Upper lobe of left lung (tissue), 6 donors: ENCODE measurements at regions not wholly inside any gene's neighbourhood (a gene's known extent, or its start where the extent isn't known, plus 50 kb on each side); places are given as distances from the start of the nearest gene placed in this dataset.
A peak's percentile ranks its signal among the peaks of the same experiment; 100 is the strongest.

ENCODE experiments used
- ATAC-seq, 2 donors: fragments of 200-7000 bp; cut with Tn5 transposase; one replicate each; pipeline ENCODE4 v1.9.1; 2022; ENCODE audit warnings: mild to moderate bottlenecking in 2 of 2, moderate library complexity in 2 of 2; ENCODE audit not compliant: low FRiP score in 2 of 2
- DNase-seq, 2 donors: peaks; one replicate each; pipeline ENCODE4 v3.0.0-alpha.2; 2019 to 2020
- H3K27ac ChIP-seq, 4 donors: fragments of 200-600 bp; sonication (generic); one replicate each; pipeline ENCODE4 v1.5.1; 2016 to 2019
- H3K27me3 ChIP-seq, 4 donors: fragments of 200-600 bp; sonication (generic); one replicate each; pipeline ENCODE4 v1.5.1; 2017 to 2019
- H3K36me3 ChIP-seq, 4 donors: fragments of 200-600 bp; sonication (generic); one replicate each; pipeline ENCODE4 v1.5.1; 2016 to 2019
- H3K4me1 ChIP-seq, 4 donors: fragments of 200-600 bp; sonication (generic); one replicate each; pipeline ENCODE4 v1.5.1; 2018 to 2019
- H3K4me3 ChIP-seq, 4 donors: fragments of 200-600 bp; sonication (generic); one replicate each; pipeline ENCODE4 v1.5.1; 2017 to 2019; ENCODE audit warnings: mild to moderate bottlenecking in 2 of 4, moderate library complexity in 1 of 4
- H3K9me3 ChIP-seq, 4 donors: fragments of 200-600 bp; sonication (generic); one replicate each; pipeline ENCODE4 v1.5.1; 2018 to 2019
- EP300 ChIP-seq, 4 donors: sonication (generic); formaldehyde crosslinking; IDR thresholded peaks; one replicate each; pipeline ENCODE4 v1.5.1; 2017; ENCODE audit warnings: antibody characterized with exemption in 4 of 4, control low read depth in 2 of 4
- POLR2A ChIP-seq, 4 donors: fragments of 450-650 bp; IDR thresholded peaks; one replicate each; pipeline ENCODE4 v1.5.1; 2016 to 2017; ENCODE audit warnings: antibody characterized with exemption in 4 of 4, mild to moderate bottlenecking in 2 of 4
- POLR2AphosphoS5 ChIP-seq, 2 donors: sonication (generic); formaldehyde crosslinking; IDR thresholded peaks; one replicate each; pipeline ENCODE4 v1.5.1; 2017; ENCODE audit warnings: antibody characterized with exemption in 2 of 2
- WGBS, 2 donors: methylation state at CpG; one replicate each; pipeline ENCODE4 v1.1.5; 2017 to 2018; 5-methylcytosine and 5-hydroxymethylcytosine counted together
- TF ChIP-seq, protein P1 (sequence below), 6 experiments: fragments of 450-650 bp in 4 of 6; fragments of 200-600 bp in 2 of 6; sonication (generic) in 2 of 6; IDR thresholded peaks; one replicate each; pipeline ENCODE4 v1.5.1; 2016 to 2019; ENCODE audit warnings: antibody characterized with exemption in 6 of 6
- donor health status: DM: no; HTN: no; CAD: no; lungs with moderate emphysema.
- donor health status: DM: no; HTN: yes; CAD: no; lungs with severe emphysema.

DNA sequence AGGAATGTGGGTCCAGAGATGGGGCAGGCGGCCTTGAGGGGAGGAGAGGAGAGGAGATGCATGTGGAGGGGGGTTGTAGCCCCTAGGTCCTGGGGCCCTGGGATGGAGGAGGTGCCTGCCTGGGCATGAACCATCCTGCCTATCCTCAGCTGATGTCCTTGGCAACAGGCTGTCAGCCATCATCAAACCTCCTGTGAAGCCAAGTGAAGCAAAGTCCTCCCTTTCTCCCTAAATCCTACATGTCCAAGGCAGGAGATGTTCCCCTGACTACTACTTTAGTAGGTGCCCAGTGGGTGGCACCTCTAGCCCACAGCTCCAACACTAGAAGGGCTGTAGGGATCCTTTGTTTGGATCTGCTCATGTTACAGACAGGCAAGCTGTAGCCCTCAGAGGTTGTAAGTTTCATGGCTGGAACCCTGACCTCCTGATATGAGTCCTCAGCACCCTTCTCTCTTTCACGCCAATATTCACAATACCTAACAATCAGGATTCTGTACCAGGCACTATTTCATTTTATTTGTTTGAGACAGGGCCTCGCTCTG lies 66.6 kb upstream of the SYPL1 start:
- WGBS, 2 donors: 93 to 98% methylated on average over 3 of the region's 3 CpGs
- peak in 1 of 2 donors; percentile 43 for DNase-seq
- peak overlapping the region in 1 of 4 donors; percentile 60 for H3K27ac ChIP-seq

DNA sequence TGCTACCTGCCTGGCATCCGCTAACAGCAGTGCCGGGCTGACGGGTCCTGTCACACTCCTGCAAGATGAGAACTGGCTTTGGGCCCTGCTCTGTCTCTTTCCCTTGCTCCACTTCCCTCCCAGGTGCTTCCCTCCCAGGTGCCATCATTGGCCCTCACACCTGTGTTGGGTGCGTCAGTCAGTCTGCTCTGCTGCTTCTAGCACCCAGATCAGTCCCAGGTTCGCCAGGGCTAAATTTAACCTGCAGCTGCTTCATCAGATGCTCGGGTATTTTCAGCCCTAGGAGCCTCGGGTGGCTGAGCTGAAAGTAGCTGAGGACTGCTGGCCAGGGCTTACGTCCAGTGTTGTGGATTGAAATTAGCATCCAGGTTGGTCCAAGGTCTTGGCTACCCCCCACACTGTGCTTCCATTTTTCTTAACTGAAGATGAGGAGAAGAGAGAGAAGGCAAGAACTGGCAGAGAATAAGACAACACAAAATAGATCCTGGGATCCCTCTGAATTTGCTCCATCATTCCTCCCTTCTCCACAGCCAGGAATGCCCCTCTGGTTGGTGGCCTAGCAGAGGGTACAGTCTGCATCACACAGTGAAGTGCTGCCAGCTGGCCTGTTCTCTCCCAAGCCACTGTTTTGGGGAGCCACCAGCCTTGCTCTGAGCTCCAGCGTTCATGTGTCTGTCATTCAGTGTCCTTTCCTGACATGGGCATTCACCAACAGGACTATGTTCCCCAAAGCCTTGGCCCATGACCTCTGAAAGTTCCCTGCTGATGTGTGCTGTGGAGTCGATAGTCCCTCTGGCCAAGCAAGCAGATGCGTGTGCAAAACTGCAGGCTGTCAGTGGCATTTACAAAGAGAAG lies 65.9 kb upstream of the SYPL1 start:
- peak overlapping the region in 2 of 4 donors; percentile 55 to 60 for H3K27ac ChIP-seq
- TF ChIP-seq, protein P1, sequence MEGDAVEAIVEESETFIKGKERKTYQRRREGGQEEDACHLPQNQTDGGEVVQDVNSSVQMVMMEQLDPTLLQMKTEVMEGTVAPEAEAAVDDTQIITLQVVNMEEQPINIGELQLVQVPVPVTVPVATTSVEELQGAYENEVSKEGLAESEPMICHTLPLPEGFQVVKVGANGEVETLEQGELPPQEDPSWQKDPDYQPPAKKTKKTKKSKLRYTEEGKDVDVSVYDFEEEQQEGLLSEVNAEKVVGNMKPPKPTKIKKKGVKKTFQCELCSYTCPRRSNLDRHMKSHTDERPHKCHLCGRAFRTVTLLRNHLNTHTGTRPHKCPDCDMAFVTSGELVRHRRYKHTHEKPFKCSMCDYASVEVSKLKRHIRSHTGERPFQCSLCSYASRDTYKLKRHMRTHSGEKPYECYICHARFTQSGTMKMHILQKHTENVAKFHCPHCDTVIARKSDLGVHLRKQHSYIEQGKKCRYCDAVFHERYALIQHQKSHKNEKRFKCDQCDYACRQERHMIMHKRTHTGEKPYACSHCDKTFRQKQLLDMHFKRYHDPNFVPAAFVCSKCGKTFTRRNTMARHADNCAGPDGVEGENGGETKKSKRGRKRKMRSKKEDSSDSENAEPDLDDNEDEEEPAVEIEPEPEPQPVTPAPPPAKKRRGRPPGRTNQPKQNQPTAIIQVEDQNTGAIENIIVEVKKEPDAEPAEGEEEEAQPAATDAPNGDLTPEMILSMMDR (IDR thresholded peaks at IDR 0.05): no peak
- no peak for TF ChIP-seq EP300 (IDR thresholded peaks at IDR 0.05)
- no peak for TF ChIP-seq POLR2AphosphoS5 (IDR thresholded peaks at IDR 0.05)
- TF ChIP-seq POLR2A (IDR thresholded peaks at IDR 0.05): no peak
- no peaks in the 10 kb centered on the region for H3K36me3 ChIP-seq
- H3K4me1 ChIP-seq: peaks cover 16 to 34% (median 24%) of the 10 kb centered on the region in 4 donors
- H3K4me3 ChIP-seq: no peak overlapping the region
- H3K27me3 ChIP-seq: no peaks in the 10 kb centered on the region
- DNase-seq: no peak
- H3K9me3 ChIP-seq: no peaks in the 10 kb centered on the region
- no peak for ATAC-seq
- 87 to 90% methylated on average over 11 of the region's 11 CpGs for WGBS, 2 donors

More for the DNA sequence above, 66.6 kb upstream of the SYPL1 start:
- Histone ChIP-seq H3K9me3 (no peaks in the 10 kb centered on the region), H3K4me1 (peaks cover 16 to 34% (median 24%) of the 10 kb centered on the region in 4 donors), H3K4me3 (no peak overlapping the region), H3K36me3 (no peaks in the 10 kb centered on the region), H3K27me3 (no peaks in the 10 kb centered on the region)
- TF ChIP-seq, protein P1 (IDR thresholded peaks at IDR 0.05): peak in 3 of 6 experiments; percentile 15 to 35 (median 17)
- TF ChIP-seq POLR2AphosphoS5 (IDR thresholded peaks at IDR 0.05): no peak
- ATAC-seq: no peak

DNA sequence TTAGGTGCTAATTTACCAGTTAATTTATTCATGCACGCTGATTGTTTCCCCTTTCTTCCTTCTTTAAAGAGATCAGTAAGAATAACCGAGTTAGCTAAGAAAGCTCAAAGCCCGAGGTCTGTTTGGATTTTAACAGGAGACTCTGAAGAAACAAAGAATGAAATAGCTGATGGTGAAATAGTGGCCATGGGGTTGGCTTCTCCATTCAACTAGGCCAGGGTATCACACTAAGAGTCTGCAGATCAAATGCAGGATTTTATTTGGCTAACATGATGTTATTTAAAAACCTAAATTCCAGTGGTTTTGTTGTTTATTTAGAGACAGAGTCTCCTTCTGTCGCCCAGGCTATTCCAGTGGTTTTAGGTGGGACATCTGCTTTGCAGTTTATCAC lies 65.2 kb upstream of the SYPL1 start:
- Histone ChIP-seq H3K27ac (peak overlapping the region in 2 of 4 donors; percentile 53 to 60), H3K27me3 (no peaks in the 10 kb centered on the region), H3K4me1 (peaks cover 16 to 34% (median 24%) of the 10 kb centered on the region in 4 donors), H3K9me3 (no peaks in the 10 kb centered on the region), H3K36me3 (no peaks in the 10 kb centered on the region), H3K4me3 (no peak overlapping the region)
- DNase-seq (no peak), ATAC-seq (no peak)
- TF ChIP-seq POLR2AphosphoS5 (IDR thresholded peaks at IDR 0.05) (no peak), EP300 (IDR thresholded peaks at IDR 0.05) (no peak), POLR2A (IDR thresholded peaks at IDR 0.05) (no peak)
- TF ChIP-seq, protein P1 (IDR thresholded peaks at IDR 0.05): no peak
- WGBS, 2 donors: 70 to 79% methylated on average over 4 of the region's 4 CpGs

DNA sequence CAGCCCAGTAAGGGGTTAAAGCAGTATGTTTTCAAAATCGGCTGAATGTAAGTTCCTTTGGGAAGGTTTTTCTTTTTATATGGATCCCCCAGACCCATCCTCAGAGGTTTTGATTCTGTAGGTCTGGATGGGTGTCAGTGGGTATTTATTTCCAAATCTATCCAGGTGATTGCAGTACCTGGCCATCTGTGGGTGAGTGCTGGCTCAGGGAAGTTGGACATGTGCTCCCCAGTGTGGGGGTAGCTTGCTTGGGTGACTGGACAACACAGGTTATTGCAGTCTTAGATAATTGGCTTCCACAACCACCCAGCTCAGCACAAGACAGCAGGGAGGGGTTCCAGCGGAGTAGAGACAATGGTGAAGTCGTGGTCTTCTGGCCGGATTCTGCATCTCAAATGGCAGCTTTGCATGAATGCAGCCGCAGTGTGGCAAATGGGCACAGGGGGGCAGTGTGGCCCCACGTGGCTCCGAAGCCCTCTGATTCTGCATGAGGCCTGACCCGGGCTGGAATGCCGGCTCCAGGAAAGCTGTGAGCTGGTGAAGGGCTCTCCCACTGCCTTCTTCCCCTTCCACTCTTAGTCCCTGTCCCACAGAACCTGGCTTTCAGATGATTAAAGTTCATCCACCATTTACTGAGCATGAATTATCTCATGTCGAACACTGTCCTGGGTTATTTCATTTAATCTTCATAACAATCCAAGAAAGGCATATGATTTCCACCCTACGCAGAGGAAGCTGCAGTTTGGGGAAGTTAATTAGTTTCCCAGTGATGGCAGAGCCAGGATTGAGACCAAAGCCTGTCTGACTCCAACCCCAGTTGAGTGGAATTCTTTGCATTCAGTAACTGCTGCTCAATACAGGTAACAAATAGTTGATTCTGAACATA lies 64.5 kb upstream of the SYPL1 start:
- whole genome bisulfite sequencing, 2 donors: 14 to 19% methylated on average over 8 to 11 of the region's 11 CpGs
- H3K9me3 ChIP-seq: no peaks in the 10 kb centered on the region
- peak; percentile 88 to 95 for DNase-seq
- H3K27me3 ChIP-seq: no peaks in the 10 kb centered on the region
- H3K27ac ChIP-seq: peak overlapping the region in 2 of 4 donors; percentile 53 to 60
- H3K36me3 ChIP-seq: no peaks in the 10 kb centered on the region
- no peak for TF ChIP-seq POLR2AphosphoS5 (IDR thresholded peaks at IDR 0.05)
- TF ChIP-seq, protein P1 (IDR thresholded peaks at IDR 0.05): peak; percentile 95 to 97 (median 96)
- ATAC-seq: peak; percentile 91 to 95
- H3K4me3 ChIP-seq: no peak overlapping the region
- peaks cover 16 to 34% (median 24%) of the 10 kb centered on the region in 4 donors for H3K4me1 ChIP-seq
